Liver (tissue), 3 donors: ENCODE measurements at regions not wholly inside any gene's neighbourhood (a gene's known extent, or its start where the extent isn't known, plus 50 kb on each side); places are given as distances from the start of the nearest gene placed in this dataset.

Experiments used
- EGR1 ChIP-seq, 2 donors: IDR thresholded peaks; 2 replicates each; pipeline ENCODE4 v1.6.1; 2016 to 2018; ENCODE audit warnings: antibody characterized with exemption in 2 of 2, low read depth in 2 of 2
- FOXA1 ChIP-seq: IDR thresholded peaks from 2 replicates; pipeline ENCODE4 v1.6.1; 2016; ENCODE audit warnings: antibody characterized with exemption
- FOXA2 ChIP-seq: IDR thresholded peaks from 2 replicates; pipeline ENCODE4 v1.6.1; 2016; ENCODE audit warnings: antibody characterized with exemption
- HNF4A ChIP-seq, 2 donors: conservative IDR thresholded peaks; 2 replicates each; pipeline ENCODE4 v1.6.1; 2016; ENCODE audit warnings: antibody characterized with exemption in 2 of 2, mild to moderate bottlenecking in 2 of 2
- JUND ChIP-seq, 2 donors: IDR thresholded peaks; 2 replicates each; pipeline ENCODE4 v1.6.1; 2016; ENCODE audit warnings: antibody characterized with exemption in 2 of 2
- MAX ChIP-seq: IDR thresholded peaks from 2 replicates; pipeline ENCODE4 v1.6.1; 2016; ENCODE audit warnings: antibody characterized with exemption
- RAD21 ChIP-seq, 2 donors: IDR thresholded peaks; 2 replicates each; pipeline ENCODE4 v1.6.1; 2016; ENCODE audit warnings: antibody characterized with exemption in 2 of 2, mild to moderate bottlenecking in 2 of 2
- REST ChIP-seq: IDR thresholded peaks from 2 replicates; pipeline ENCODE4 v1.6.1; 2016; ENCODE audit warnings: antibody characterized with exemption, mild to moderate bottlenecking
- SP1 ChIP-seq: IDR thresholded peaks from 2 replicates; pipeline ENCODE4 v1.6.1; 2018; ENCODE audit warnings: antibody characterized with exemption, mild to moderate bottlenecking
- TAF1 ChIP-seq: conservative IDR thresholded peaks from 2 replicates; pipeline ENCODE4 v1.6.1; 2016; ENCODE audit warnings: antibody characterized with exemption, mild to moderate bottlenecking
- ZBTB33 ChIP-seq: IDR thresholded peaks from 2 replicates; pipeline ENCODE4 v1.6.1; 2016; ENCODE audit warnings: antibody characterized with exemption
- TF ChIP-seq, protein P1 (sequence below): fragments of 150-350 bp; IDR thresholded peaks from 2 replicates; pipeline ENCODE4 v1.5.1; 2017; ENCODE audit warnings: improper control_type of control experiment, low read depth, low read length; ENCODE audit not compliant: missing input control
- donor health status: healthy.
- donor health status: healthy.

GRCh38 chr18:10027031-10027430 is 113.2 kb downstream of the VAPA start:
- TF ChIP-seq, protein P1, sequence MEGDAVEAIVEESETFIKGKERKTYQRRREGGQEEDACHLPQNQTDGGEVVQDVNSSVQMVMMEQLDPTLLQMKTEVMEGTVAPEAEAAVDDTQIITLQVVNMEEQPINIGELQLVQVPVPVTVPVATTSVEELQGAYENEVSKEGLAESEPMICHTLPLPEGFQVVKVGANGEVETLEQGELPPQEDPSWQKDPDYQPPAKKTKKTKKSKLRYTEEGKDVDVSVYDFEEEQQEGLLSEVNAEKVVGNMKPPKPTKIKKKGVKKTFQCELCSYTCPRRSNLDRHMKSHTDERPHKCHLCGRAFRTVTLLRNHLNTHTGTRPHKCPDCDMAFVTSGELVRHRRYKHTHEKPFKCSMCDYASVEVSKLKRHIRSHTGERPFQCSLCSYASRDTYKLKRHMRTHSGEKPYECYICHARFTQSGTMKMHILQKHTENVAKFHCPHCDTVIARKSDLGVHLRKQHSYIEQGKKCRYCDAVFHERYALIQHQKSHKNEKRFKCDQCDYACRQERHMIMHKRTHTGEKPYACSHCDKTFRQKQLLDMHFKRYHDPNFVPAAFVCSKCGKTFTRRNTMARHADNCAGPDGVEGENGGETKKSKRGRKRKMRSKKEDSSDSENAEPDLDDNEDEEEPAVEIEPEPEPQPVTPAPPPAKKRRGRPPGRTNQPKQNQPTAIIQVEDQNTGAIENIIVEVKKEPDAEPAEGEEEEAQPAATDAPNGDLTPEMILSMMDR: no peak
- TF ChIP-seq TAF1 (no peak), RAD21 (IDR thresholded peaks at IDR 0.05) (no peak), EGR1 (IDR thresholded peaks at IDR 0.05; ENCODE audit: low read depth in 2 of 2) (no peak), REST (no peak), FOXA1 (no peak), MAX (no peak), ZBTB33 (no peak), HNF4A (conservative IDR thresholded peaks at IDR 0.05) (no peak), FOXA2 (no peak), SP1 (no peak), JUND (IDR thresholded peaks at IDR 0.05) (no peak)
